ENCODE measurements at regions not wholly inside any gene's neighbourhood (a gene's known extent, or its start where the extent isn't known, plus 50 kb on each side); places are given as distances from the start of the nearest gene placed in this dataset.

DNA sequence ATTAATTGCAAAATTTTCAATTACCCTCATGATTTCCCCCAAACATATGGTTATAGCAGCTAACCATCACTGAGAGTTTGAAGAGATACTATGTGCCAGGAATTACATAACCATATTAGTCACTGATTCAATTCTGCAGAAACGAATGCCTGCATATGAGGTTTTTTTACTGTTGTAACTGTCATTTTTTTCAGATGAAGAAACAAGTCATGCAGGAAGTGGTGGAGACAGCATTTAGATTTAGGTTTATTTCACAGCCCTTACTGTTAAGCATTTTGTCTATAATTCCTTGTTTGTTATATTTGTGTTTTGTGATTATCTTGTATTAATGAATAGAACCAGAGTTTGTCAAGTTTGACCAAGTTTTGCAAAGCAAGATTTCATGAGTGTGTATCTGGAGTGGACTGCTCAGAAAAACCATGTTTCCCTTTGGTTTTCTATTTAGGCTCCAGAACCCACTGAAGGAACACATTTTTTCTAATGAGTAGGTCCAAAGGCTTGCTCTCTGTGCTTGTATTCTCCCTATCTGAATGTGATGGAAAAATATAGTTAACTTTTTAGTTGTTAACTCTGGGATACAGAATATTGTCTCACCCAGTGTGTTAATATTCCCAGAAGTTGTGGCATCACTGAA lies 308.5 kb upstream of the ADAMTS5 start:
- DNase-seq (ENCODE audit: insufficient read length, low spot score) = no peak
- FAIRE-seq = no peak
- TF ChIP-seq, protein P1, sequence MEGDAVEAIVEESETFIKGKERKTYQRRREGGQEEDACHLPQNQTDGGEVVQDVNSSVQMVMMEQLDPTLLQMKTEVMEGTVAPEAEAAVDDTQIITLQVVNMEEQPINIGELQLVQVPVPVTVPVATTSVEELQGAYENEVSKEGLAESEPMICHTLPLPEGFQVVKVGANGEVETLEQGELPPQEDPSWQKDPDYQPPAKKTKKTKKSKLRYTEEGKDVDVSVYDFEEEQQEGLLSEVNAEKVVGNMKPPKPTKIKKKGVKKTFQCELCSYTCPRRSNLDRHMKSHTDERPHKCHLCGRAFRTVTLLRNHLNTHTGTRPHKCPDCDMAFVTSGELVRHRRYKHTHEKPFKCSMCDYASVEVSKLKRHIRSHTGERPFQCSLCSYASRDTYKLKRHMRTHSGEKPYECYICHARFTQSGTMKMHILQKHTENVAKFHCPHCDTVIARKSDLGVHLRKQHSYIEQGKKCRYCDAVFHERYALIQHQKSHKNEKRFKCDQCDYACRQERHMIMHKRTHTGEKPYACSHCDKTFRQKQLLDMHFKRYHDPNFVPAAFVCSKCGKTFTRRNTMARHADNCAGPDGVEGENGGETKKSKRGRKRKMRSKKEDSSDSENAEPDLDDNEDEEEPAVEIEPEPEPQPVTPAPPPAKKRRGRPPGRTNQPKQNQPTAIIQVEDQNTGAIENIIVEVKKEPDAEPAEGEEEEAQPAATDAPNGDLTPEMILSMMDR (IDR thresholded peaks at IDR 0.05; ENCODE audit: insufficient read depth, missing control alignments) = no peak

DNA sequence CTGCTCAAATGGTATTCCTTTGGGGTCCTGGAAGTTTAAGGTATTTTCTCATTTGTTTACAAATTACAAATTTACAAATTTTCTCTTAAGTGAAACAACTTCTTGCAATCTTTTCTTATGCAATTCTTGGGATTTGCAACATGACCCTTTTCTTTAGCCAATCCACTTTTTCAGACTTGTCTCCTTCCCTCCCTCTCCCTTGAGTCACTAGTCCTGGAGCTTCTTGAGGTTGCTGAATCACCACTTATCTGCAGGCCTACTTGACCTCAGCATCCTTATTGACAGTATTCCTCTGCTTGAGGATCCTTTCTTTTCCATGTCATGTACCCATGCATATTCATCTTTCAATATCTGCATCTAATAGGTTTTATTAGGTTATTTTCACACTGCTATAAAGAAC lies 302.8 kb upstream of the ADAMTS5 start:
- no peak for FAIRE-seq
- TF ChIP-seq, protein P1 (IDR thresholded peaks at IDR 0.05; ENCODE audit: insufficient read depth, missing control alignments) = no peak
- DNase-seq (ENCODE audit: insufficient read length, low spot score) = no peak

DNA sequence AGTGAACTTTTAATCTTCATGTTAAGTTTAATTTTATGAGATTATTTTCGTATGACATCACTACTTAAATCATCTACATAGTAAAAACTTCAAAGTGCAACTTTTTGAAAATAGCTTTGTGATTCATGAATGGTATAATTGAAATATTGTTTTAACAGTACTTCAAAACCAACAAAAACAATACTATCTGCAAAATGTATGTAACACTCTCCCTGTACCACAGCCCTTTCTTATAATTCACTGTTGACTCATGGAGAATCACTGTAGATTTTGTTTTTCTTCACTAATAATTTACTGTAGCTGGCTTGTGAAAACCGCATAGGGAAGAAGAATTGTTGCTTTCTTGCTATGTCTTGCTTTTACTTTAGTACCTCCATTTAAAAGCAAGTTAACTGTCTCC lies 301.4 kb upstream of the ADAMTS5 start:
- TF ChIP-seq, protein P1 (IDR thresholded peaks at IDR 0.05; ENCODE audit: insufficient read depth, missing control alignments) = no peak
- FAIRE-seq = no peak
- DNase-seq (ENCODE audit: insufficient read length, low spot score) = no peak

DNA sequence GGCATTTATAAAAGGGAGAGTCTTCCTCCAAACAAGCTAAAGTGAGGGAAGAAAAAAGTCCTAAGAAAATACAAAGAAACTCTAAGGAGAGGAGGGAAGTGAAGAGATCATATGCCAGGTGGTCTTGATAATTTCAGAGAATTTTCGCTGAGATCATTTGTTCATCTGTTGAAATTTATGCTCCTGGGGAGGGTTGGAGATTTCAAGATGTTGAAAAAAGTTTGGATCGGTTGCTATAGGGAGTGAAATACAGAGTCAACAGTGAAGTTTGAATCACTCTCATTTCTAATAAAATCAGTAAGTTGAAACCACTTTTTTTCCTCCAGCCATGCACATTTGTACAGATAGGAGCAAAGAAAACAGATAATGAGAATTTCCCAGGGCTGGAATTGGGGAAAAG lies 299.1 kb upstream of the ADAMTS5 start:
- TF ChIP-seq, protein P1 (IDR thresholded peaks at IDR 0.05; ENCODE audit: insufficient read depth, missing control alignments) = no peak
- DNase-seq (ENCODE audit: insufficient read length, low spot score) = no peak
- no peak for FAIRE-seq

DNA sequence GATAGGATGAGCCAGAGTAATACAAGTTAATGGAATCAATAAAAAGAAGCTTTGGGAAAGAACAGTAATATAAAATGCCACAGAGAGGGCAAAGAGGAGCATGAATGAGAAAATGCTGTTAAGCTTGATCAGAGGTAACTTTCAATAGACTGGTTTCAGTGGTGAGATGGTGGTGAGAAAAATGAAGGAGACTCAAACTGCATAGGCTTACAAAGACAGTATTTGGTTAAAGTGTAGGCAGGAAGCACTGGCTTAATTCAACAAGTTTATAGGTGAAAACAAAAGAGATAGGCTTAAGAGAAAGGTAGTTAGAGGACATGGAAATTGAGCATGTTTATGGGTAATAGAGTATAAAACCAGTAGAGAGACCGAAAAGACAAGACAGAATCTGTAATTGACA lies 298.6 kb upstream of the ADAMTS5 start:
- FAIRE-seq = no peak
- DNase-seq (ENCODE audit: insufficient read length, low spot score) = no peak

DNA sequence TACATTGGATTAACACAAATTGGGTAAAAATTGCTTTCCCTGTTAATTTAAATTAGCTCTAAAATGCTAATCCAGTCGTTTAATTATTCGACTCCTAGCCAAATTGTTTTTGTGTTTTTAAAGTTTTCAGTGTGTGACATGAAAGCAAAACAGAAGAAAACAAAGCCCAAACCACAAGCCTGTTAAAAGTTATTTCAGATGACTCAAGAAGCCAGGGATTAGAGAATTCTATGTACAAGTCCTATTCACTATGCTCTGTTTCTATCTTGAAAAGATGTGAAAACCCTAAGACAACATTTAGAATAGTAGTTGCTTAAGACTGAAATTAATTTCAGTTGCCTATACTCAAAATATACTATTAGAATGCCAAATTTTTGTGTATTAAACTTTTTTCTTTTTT lies 294.8 kb upstream of the ADAMTS5 start:
- TF ChIP-seq, protein P1 (IDR thresholded peaks at IDR 0.05; ENCODE audit: insufficient read depth, missing control alignments) = no peak
- FAIRE-seq = no peak
- no peak for DNase-seq (ENCODE audit: insufficient read length, low spot score)

More for the DNA sequence above, 298.6 kb upstream of the ADAMTS5 start:
- TF ChIP-seq, protein P1 (IDR thresholded peaks at IDR 0.05; ENCODE audit: insufficient read depth, missing control alignments) = no peak

DNA sequence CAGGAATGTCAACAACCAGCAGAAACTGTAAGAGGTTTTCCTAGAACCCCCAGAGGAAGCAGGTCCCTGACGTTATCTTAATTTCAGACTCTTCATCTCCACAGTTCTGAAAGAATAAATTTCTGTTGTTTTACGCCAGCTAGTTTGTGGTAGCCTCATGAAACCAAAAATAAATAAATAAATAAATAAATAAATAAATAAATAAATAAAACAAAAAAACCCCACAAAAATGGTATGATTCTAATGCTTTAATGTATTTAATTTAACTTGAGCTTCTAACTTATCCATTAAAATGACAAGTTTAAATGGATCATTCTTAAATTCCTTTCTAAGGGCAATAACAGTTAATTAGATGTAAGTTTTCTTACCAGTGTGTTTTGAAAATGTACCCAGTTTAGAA lies 293.8 kb upstream of the ADAMTS5 start:
- DNase-seq (ENCODE audit: insufficient read length, low spot score) = no peak
- TF ChIP-seq, protein P1 (IDR thresholded peaks at IDR 0.05; ENCODE audit: insufficient read depth, missing control alignments) = no peak
- no peak for FAIRE-seq

Data from D721Med (cell line).